Body of pancreas (tissue), 4 donors: ENCODE measurements at regions not wholly inside any gene's neighbourhood (a gene's known extent, or its start where the extent isn't known, plus 50 kb on each side); places are given as distances from the start of the nearest gene placed in this dataset.

Experiments
- CTCF ChIP-seq, 7 experiments: fragments of 450-650 bp in 4 of 7; fragments of 200-600 bp in 3 of 7; sonication (generic) in 3 of 7; IDR thresholded peaks; one replicate each; pipeline ENCODE4 v1.5.1; 2016 to 2019; ENCODE audit warnings: antibody characterized with exemption in 7 of 7
- POLR2A ChIP-seq, 3 donors: fragments of 450-650 bp; IDR thresholded peaks; one replicate each; pipeline ENCODE4 v1.6.1; 2016; ENCODE audit warnings: antibody characterized with exemption in 3 of 3, mild to moderate bottlenecking in 2 of 3

GRCh38 chr5:67620424-67621397 is 424.1 kb upstream of the CD180 start:
- TF ChIP-seq POLR2A (IDR thresholded peaks at IDR 0.05) (no peak), CTCF (IDR thresholded peaks at IDR 0.05) (no peak)
